BE2C (cell line): ENCODE measurements at regions not wholly inside any gene's neighbourhood (a gene's known extent, or its start where the extent isn't known, plus 50 kb on each side); places are given as distances from the start of the nearest gene placed in this dataset.

Experiments used
- DNase-seq: peaks from one replicate; pipeline ENCODE4 v3.0.0-alpha.2; 2020
- H3K27me3 ChIP-seq: fragments of 250-450 bp; sonication (Bioruptor Pico); 2 replicates; pipeline ENCODE4 v1.5.1; 2020; ENCODE audit warnings: mild to moderate bottlenecking
- H3K36me3 ChIP-seq: fragments of 250-450 bp; sonication (Bioruptor Pico); 2 replicates; pipeline ENCODE4 v1.5.1; 2020; ENCODE audit warnings: mild to moderate bottlenecking
- H3K4me1 ChIP-seq: fragments of 250-450 bp; sonication (Bioruptor Pico); 2 replicates; pipeline ENCODE4 v1.5.1; 2020
- H3K4me3 ChIP-seq: 2 replicates; pipeline ENCODE4 v1.5.1; 2011; ENCODE audit warnings: low read depth, low read length
- H3K9me3 ChIP-seq: fragments of 250-450 bp; sonication (Bioruptor Pico); 2 replicates; pipeline ENCODE4 v1.5.1; 2020
- TF ChIP-seq, protein P1 (sequence below): IDR thresholded peaks from 2 replicates; pipeline ENCODE4 v1.5.1; 2012; ENCODE audit warnings: mild to moderate bottlenecking, low read depth, low read length

- TF ChIP-seq, protein P1, sequence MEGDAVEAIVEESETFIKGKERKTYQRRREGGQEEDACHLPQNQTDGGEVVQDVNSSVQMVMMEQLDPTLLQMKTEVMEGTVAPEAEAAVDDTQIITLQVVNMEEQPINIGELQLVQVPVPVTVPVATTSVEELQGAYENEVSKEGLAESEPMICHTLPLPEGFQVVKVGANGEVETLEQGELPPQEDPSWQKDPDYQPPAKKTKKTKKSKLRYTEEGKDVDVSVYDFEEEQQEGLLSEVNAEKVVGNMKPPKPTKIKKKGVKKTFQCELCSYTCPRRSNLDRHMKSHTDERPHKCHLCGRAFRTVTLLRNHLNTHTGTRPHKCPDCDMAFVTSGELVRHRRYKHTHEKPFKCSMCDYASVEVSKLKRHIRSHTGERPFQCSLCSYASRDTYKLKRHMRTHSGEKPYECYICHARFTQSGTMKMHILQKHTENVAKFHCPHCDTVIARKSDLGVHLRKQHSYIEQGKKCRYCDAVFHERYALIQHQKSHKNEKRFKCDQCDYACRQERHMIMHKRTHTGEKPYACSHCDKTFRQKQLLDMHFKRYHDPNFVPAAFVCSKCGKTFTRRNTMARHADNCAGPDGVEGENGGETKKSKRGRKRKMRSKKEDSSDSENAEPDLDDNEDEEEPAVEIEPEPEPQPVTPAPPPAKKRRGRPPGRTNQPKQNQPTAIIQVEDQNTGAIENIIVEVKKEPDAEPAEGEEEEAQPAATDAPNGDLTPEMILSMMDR: no peak
- DNase-seq: no peak
- Histone ChIP-seq H3K9me3 (no peaks in the 10 kb centered on the region), H3K27me3 (no peaks in the 10 kb centered on the region), H3K4me1 (no peaks in the 10 kb centered on the region), H3K4me3 (no peak overlapping the region), H3K36me3 (no peaks in the 10 kb centered on the region)
Observed at GRCh38 chr5:105288946-105289345, 1726.4 kb upstream of the NUDT12 start.

DNA sequence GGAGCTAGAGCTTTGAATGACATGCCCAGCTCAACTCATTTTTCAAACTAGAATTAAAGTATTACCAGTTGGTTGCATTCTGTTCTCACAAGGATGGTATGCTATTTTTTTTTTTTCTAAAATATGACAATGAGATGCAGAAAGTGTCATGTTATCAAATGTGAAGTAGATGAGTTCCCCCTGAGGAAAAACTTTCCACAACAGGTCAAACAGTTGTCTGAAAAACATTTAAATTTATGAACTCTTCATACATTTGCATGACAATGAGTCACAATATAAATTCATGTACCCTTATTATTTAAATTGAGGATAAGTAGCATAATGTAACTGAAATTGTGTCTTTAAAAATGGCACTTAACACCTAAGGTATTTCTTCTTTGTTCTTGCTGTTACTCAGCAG is 1720.5 kb upstream of the NUDT12 start:
- Histone ChIP-seq H3K4me1 (no peaks in the 10 kb centered on the region), H3K9me3 (no peaks in the 10 kb centered on the region), H3K36me3 (no peaks in the 10 kb centered on the region), H3K4me3 (no peak overlapping the region), H3K27me3 (no peaks in the 10 kb centered on the region)
- TF ChIP-seq, protein P1: no peak
- no peak for DNase-seq

DNA sequence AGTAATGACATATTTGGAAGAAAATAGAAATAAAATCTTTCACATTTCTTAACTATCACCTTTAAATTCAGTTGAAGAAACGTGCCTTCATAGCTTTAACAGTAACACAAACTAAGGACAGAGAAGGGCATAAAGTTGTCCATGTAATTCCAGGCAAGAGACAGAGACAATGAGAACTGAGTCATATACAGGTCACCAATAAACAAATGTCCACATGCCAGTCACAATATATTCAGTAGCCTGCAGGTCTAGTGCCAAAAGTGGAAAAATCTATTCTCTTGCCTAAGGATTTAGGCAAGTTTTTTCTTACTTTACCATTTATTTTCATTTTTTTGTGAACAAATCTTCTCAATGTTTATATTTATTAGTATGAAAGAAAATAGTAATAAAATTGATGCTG is 1711.5 kb upstream of the NUDT12 start:
- H3K4me1 ChIP-seq: peaks cover 2% of the 10 kb centered on the region; the same call in 1 of the 2 replicates
- H3K27me3 ChIP-seq: no peaks in the 10 kb centered on the region
- H3K36me3 ChIP-seq: no peaks in the 10 kb centered on the region
- H3K9me3 ChIP-seq: no peaks in the 10 kb centered on the region
- DNase-seq: no peak
- no peak overlapping the region for H3K4me3 ChIP-seq
- TF ChIP-seq, protein P1: no peak

- H3K4me1 ChIP-seq: no peaks in the 10 kb centered on the region; the same call in none of the 2 replicates
- no peaks in the 10 kb centered on the region for H3K36me3 ChIP-seq
- no peaks in the 10 kb centered on the region for H3K27me3 ChIP-seq
- no peak for DNase-seq
- TF ChIP-seq, protein P1: no peak
- no peak overlapping the region for H3K4me3 ChIP-seq
- no peaks in the 10 kb centered on the region for H3K9me3 ChIP-seq
Observed at GRCh38 chr5:105263515-105263914, 1700.9 kb upstream of the NUDT12 start.

DNA sequence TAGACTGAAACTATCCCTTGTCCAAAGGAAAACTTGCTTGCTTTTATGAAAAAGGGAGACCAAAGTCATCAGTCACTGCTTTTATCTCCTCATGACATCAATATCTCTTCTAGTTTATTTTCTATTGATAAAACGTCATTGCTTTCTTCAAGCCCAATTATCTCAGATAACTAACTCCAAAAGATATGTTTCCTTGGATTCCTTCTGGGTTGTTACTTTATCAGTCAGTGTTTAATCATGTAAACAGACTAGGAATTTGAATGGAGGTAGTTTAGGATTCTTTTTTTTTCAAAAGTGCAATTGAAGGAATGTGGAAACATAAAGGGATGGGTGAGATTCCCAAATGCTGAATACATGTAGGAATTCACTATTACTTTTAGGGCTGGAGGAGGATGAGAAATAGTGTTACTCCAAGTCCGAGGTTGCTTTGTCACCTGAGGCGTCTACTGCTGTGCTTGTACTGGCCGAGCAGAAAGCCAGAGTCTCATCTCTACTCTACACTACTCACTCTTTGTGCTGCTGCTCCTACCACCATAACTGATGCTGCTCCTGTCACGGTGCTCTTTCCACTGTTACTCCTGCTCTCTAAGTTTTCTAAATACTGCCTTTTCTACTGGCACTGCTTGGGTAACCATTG is 1697.1 kb upstream of the NUDT12 start:
- Histone ChIP-seq H3K36me3 (no peaks in the 10 kb centered on the region), H3K4me3 (no peak overlapping the region), H3K9me3 (no peaks in the 10 kb centered on the region), H3K27me3 (no peaks in the 10 kb centered on the region), H3K4me1 (no peaks in the 10 kb centered on the region; the same call in 1 of the 2 replicates)
- TF ChIP-seq, protein P1: no peak
- no peak for DNase-seq

- no peaks in the 10 kb centered on the region for H3K4me1 ChIP-seq
- no peaks in the 10 kb centered on the region for H3K27me3 ChIP-seq
- no peaks in the 10 kb centered on the region for H3K36me3 ChIP-seq
- no peak overlapping the region for H3K4me3 ChIP-seq
- no peak for DNase-seq
- TF ChIP-seq, protein P1: no peak
- no peaks in the 10 kb centered on the region for H3K9me3 ChIP-seq
Observed at GRCh38 chr5:105238561-105238960, 1676.0 kb upstream of the NUDT12 start.
